HT1080 (cell line): ENCODE measurements at regions not wholly inside any gene's neighbourhood (a gene's known extent, or its start where the extent isn't known, plus 50 kb on each side); places are given as distances from the start of the nearest gene placed in this dataset.
A peak's percentile ranks its signal among the peaks of the same experiment; 100 is the strongest.
"Not testable (repeated sequence)": the region's sequence is repeated elsewhere in the genome, so short reads cannot be mapped to it uniquely, and the experiment has no call there.

ENCODE experiments used
- DNase-seq: peaks from one replicate; pipeline ENCODE4 v3.0.0-alpha.2; 2015; ENCODE audit warnings: low read depth

GRCh38 chrX:128783139-128783538 lies 730.9 kb upstream of the ACTRT1 start:
- DNase-seq = not testable (repeated sequence)

DNA sequence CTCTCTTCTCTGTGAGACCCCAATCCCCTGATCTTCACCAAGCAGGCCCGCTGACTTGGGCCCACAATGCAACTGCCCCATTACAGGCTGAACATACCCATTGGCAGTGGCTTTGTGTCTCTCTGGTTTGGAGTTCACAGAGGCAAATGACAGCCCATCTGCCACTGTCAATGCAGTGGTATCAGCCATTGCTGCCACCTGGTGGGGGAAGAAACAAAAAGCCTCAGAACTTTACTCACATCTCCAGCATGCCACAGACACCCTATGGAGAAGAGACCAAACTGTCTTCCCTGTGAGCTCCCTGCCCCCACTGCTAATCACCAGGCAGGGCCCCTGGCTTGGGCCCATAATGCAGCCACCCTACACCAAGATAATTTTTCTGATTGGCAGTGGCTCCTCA lies 729.3 kb upstream of the ACTRT1 start:
- peak; percentile 42 for DNase-seq

DNA sequence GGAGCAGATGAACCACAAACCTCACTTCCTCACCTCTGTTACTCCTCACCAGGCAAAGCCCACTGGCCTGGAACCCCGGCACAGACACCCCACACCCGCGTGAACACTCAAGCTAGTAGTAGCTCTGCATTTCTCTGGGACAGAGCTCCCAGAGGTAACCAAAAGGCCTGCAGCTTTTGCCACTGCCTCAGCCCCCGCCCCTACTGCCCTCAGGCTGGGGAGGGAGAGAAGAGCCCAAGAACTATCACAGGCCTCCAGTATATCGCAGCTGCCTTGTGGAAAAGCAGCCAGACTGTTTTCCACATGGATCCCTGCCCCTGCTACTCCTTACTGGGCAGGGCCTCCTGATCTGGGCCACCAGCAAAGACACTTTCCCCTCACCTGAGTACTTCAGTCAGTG lies 728.7 kb upstream of the ACTRT1 start:
- DNase-seq = no peak

DNA sequence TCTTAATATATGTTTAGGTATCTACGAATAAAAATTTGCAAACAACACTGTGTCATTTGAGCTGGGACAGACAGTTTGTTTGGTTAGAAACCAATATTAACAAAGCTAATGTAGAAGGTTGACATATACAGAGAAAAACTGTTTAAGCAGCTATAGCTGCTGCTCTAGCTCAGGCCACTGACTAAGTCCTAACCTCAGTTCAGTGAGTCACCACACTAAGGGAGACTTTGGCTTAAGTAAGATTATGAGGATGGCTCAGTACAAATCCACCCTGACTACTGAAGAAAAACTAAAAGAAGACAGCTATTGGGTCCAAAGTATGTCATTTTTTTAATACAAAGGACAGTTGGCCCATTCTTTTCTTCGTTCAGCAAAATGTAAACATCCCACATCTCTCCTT lies 717.3 kb upstream of the ACTRT1 start:
- DNase-seq = peak; percentile 57

- peak; percentile 80 for DNase-seq
Measured at GRCh38 chrX:128759745-128760144, 707.5 kb upstream of the ACTRT1 start.

DNA sequence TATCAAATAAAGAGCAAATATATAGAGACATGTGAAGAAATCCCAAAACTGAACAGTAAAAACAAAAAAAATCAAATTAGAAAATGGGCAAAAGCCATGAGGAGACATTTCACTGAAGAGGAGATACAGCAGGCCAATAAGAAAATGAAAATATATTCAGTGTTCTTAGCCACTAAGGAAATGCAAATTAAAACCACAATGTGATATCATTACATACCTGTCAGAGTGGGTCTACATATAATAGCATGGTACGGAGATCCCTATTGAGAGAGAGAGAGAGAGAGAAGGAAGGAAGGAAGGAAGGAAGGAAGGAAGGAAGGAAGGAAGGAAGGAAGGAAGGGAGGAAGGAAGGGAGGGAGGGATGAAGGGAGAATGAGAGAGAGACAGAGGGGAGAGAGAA lies 707.0 kb upstream of the ACTRT1 start:
- DNase-seq = no peak

- DNase-seq = no peak
Measured at GRCh38 chrX:128754130-128754529, 701.9 kb upstream of the ACTRT1 start.

GRCh38 chrX:128739539-128739938 lies 687.3 kb upstream of the ACTRT1 start:
- no peak for DNase-seq

DNA sequence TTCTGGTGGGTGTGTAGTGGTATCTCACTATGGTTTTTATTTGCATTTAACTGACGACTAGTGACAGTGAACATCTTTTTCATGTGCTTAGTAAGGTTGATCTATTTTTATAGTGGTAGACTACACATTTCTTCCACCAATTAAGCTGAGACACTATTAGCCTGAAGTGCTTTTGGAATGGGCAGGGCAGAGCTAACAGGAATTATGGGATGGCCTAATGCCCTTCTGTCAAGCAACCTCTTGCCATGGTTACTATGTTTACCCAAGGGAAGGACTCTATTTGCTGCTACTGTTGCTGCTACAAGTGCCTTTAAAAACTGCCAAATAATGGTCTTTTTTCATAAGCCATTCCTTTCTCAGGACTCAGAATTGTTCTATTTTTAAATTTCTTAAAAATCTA lies 676.7 kb upstream of the ACTRT1 start:
- DNase-seq = no peak

- DNase-seq = no peak
Measured at GRCh38 chrX:128717635-128718578, 665.7 kb upstream of the ACTRT1 start.

DNA sequence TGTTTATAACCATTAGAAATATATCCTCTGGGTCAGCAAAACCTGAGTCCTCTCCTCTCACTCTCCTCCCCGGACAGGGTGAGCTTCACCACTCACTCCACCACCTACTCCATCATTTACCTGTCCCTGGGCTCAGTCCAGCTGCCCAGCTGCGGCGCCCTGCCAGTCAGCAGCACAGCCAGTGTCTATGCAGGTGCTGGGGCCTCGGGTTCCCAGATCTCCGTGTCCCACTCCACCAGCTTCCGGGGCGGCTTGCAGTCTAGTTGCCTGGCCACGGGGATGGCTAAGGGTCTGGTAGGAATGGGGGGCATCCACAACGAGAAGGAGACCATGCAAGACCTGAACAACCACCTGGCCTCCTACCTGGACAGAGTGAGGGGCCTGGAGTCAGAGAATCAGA lies 662.2 kb upstream of the ACTRT1 start:
- no peak for DNase-seq

- DNase-seq = no peak
Measured at GRCh38 chrX:128699716-128700285, 647.6 kb upstream of the ACTRT1 start.

GRCh38 chrX:128698573-128699181 lies 646.5 kb upstream of the ACTRT1 start:
- peak; percentile 13 for DNase-seq

GRCh38 chrX:128691872-128692271 lies 639.7 kb upstream of the ACTRT1 start:
- no peak for DNase-seq

GRCh38 chrX:128685387-128685786 lies 633.2 kb upstream of the ACTRT1 start:
- no peak for DNase-seq

- DNase-seq = peak; percentile 69
Measured at GRCh38 chrX:128676651-128677050, 624.4 kb upstream of the ACTRT1 start.

DNA sequence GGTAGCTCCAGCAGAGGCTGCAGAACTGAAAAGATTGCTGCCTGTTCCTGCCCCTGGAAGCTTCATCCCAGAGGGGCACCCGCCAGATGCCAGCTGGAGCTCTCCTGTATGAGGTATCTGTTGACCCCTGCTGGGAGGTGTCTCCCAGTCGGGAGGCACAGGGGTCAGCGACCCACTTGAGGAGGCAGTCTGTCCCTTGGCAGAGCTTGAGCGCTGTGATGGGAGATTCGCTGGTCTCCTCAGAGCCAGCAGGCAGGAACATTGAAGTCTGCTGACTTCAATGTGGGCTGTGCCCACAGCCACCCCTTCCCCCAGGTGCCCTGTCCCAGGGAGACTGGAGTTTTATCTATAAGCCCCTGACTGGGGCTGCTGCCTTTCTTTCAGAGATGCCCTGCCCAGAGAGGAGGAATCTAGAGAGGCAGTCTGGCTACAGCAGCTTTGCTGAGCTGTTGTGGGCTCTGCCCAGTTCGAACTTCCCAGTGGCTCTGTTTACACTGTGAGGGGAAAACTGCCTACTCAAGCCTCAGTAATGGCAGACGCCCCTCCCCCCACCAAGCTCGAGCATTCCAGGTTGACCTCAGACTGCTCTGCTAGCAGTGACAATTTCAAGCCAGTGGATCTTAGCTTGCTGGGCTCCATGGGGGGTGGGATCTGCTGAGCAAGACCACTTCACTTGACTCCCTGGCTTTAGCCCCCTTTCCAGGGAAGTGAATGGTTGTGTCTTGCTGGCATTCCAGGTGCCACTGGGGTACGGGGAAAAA lies 622.3 kb upstream of the ACTRT1 start:
- not testable (repeated sequence) for DNase-seq

DNA sequence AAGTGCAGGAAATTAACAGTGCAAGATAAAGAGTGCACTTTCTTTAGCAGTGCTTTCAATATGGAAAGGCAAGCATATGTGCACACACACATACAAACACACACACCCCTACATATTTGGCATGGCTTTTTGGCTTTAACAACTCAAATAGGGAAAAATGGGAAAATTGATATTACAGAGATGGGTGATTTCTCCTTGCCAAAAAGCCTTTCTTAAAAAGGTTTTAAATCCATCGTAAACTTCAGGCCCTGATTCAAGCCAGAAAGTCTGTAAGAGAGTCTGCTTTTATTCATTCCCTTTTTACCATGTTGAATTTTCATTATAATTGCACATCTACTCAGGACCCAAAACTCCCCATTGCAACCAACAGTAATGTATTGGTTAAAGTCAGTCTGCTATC lies 612.0 kb upstream of the ACTRT1 start:
- no peak for DNase-seq

DNA sequence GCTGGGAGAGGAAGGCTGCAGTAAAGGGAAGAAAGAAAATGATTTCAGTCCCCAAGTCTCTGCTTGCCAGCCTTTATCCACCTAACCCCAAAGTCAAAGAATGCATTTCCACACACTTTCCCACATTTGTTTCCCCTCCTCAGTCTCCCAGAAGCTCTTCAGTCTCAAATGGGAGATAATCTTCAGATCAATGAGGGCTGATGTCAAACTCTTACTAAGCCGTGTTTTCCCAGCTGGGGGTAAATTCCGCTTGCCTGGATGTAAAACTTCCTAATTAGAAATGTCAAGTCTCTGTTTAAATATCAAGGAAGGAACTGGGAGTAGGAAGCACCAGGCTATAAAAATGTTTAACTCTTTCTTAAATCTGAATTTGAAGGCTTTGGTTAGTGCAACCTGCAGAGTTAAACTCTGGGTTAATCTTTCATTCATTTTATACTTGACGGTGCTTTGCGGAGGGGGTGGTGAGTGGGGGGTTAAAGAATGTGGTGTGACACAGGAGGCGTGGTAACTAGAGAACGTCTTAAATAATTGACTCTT lies 601.4 kb upstream of the ACTRT1 start:
- DNase-seq = no peak

- DNase-seq = no peak
Measured at GRCh38 chrX:128650326-128650725, 598.1 kb upstream of the ACTRT1 start.

DNA sequence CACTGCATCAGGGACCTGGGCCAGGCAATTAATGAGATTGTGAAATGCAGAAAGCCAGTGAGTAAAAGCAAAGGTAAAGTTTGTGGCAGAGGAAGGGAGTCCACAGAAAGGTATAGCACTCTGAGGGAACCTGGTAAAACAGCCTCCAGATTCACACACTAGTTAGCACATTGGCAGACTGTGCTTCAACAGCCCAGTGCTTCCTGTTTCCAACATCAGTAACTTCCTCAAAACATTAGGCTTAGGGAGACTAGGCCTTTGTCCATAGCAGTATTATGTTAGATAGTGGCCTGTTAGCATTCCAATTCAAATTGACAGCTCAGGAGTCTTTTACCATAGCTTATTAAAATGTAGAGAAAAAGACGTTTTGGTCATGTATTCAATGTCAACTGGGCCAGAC lies 582.6 kb upstream of the ACTRT1 start:
- no peak for DNase-seq
